Keratinocyte (primary cell): ENCODE measurements at regions not wholly inside any gene's neighbourhood (a gene's known extent, or its start where the extent isn't known, plus 50 kb on each side); places are given as distances from the start of the nearest gene placed in this dataset.

Experiments
- DNase-seq: peaks from one replicate; pipeline ENCODE4 v3.0.0-alpha.2; 2011; ENCODE audit warnings: low read depth, missing footprints, low spot score
- FAIRE-seq: peaks from 2 replicates; lab custom pipeline; 2011; peaks lifted over from hg19 to GRCh38; lab: Jason Lieb, UNC
- H2AFZ ChIP-seq: 2 replicates; pipeline ENCODE4 v1.6.0; 2012; ENCODE audit warnings: low read length, control low read depth, inconsistent platforms; ENCODE audit not compliant: control insufficient read depth
- H3K27ac ChIP-seq: 2 replicates; pipeline ENCODE4 v1.5.1; 2011; ENCODE audit warnings: low read length; ENCODE audit not compliant: control insufficient read depth, insufficient read depth
- H3K27me3 ChIP-seq: 3 replicates; pipeline ENCODE4 v1.6.0; 2011; ENCODE audit warnings: low read length; ENCODE audit not compliant: control insufficient read depth, insufficient read depth; ENCODE audit errors: extremely low read depth
- H3K36me3 ChIP-seq, 2 experiments: 2 replicates in 1 of 2; 3 replicates in 1 of 2; pipeline ENCODE4 v1.5.1; 2011; ENCODE audit warnings: low read length in 2 of 2, mild to moderate bottlenecking in 1 of 2; ENCODE audit not compliant: control insufficient read depth in 2 of 2, insufficient read depth in 2 of 2; ENCODE audit errors: extremely low read depth in 1 of 2
- H3K4me1 ChIP-seq: 3 replicates; pipeline ENCODE4 v1.5.1; 2011; ENCODE audit warnings: low read length; ENCODE audit not compliant: control insufficient read depth, insufficient read depth; ENCODE audit errors: extremely low read depth
- H3K4me2 ChIP-seq: 3 replicates; pipeline ENCODE4 v1.6.0; 2011; ENCODE audit warnings: low read depth, low read length; ENCODE audit not compliant: control insufficient read depth, insufficient read depth; ENCODE audit errors: extremely low read depth
- H3K4me3 ChIP-seq, 3 experiments: fragments of 200-600 bp in 1 of 3; sonication (generic) in 1 of 3; 2 replicates in 2 of 3; 3 replicates in 1 of 3; pipeline ENCODE4 v1.5.1; 2011 to 2016; ENCODE audit warnings: low read length in 3 of 3, mild to moderate bottlenecking in 3 of 3, control low read depth in 2 of 3, inconsistent platforms in 1 of 3, low read depth in 1 of 3, mixed read lengths in 1 of 3, mixed run types in 1 of 3, moderate library complexity in 1 of 3; ENCODE audit not compliant: control insufficient read depth in 2 of 3, insufficient read depth in 2 of 3; ENCODE audit errors: extremely low read depth in 1 of 3
- H3K79me2 ChIP-seq: 2 replicates; pipeline ENCODE4 v1.6.0; 2012; ENCODE audit warnings: low read length; ENCODE audit not compliant: control insufficient read depth, insufficient read depth
- H3K9ac ChIP-seq: 3 replicates; pipeline ENCODE4 v1.6.0; 2011; ENCODE audit warnings: low read length; ENCODE audit not compliant: control insufficient read depth, insufficient read depth; ENCODE audit errors: extremely low read depth
- H3K9me1 ChIP-seq: 3 replicates; pipeline ENCODE4 v1.6.0; 2011; ENCODE audit warnings: low read length; ENCODE audit not compliant: control insufficient read depth, insufficient read depth; ENCODE audit errors: extremely low read depth
- H3K9me3 ChIP-seq: 2 replicates; pipeline ENCODE4 v1.5.1; 2012; ENCODE audit warnings: low read depth, low read length; ENCODE audit not compliant: control insufficient read depth
- H4K20me1 ChIP-seq: 3 replicates; pipeline ENCODE4 v1.6.0; 2011; ENCODE audit warnings: low read length; ENCODE audit not compliant: control insufficient read depth, insufficient read depth; ENCODE audit errors: extremely low read depth
- CTCF ChIP-seq, 3 experiments: IDR thresholded peaks in 1 of 3; conservative IDR thresholded peaks in 1 of 3; optimal IDR thresholded peaks in 1 of 3; 2 replicates in 2 of 3; 3 replicates in 1 of 3; pipeline versions ENCODE3 to v1.5.1; 2011; ENCODE audit warnings: low read length in 3 of 3, mild to moderate bottlenecking in 3 of 3, moderate library complexity in 2 of 3, control low read depth in 1 of 3, inconsistent platforms in 1 of 3; ENCODE audit not compliant: insufficient read depth in 2 of 3; ENCODE audit errors: extremely low read depth in 1 of 3
- EZH2 ChIP-seq: IDR thresholded peaks from one replicate; pipeline ENCODE4 v1.6.1; 2012; ENCODE audit warnings: inconsistent platforms, mild to moderate bottlenecking, low read length, moderate library complexity
- dilution Hi-C: fragments of 300-500 bp; cut with MboI; formaldehyde crosslinking; loops from one replicate; pipeline ENCODE4 v1.7.0; 2020; ENCODE audit warnings: low sequenced_read_pairs; ENCODE audit not compliant: extremely low pct_ligation_motif_present

- no peaks in the 10 kb centered on the region for H3K9me3 ChIP-seq
- no peak for TF ChIP-seq CTCF (optimal IDR thresholded peaks at IDR 0.05 in 1 of 3, IDR thresholded peaks at IDR 0.05 in 1 of 3, conservative IDR thresholded peaks at IDR 0.05 in 1 of 3; ENCODE audit: extremely low read depth in 1 of 3, insufficient read depth in 2 of 3, low read length in 3 of 3)
- TF ChIP-seq EZH2 = no peak
- H3K27ac ChIP-seq = no peak overlapping the region
- H3K79me2 ChIP-seq = no peaks in the 10 kb centered on the region
- H3K9me1 ChIP-seq = no peaks in the 10 kb centered on the region
- H3K4me1 ChIP-seq = no peaks in the 10 kb centered on the region
- no peaks in the 10 kb centered on the region for H3K36me3 ChIP-seq
- FAIRE-seq (no peak), DNase-seq (no peak)
- no peaks in the 10 kb centered on the region for H3K27me3 ChIP-seq
- dilution Hi-C loops = no loop called here
- no peak overlapping the region for H3K4me3 ChIP-seq
- H2AFZ ChIP-seq = no peak overlapping the region
- H3K4me2 ChIP-seq = no peak overlapping the region
- no peak overlapping the region for H3K9ac ChIP-seq
- no peaks in the 10 kb centered on the region for H4K20me1 ChIP-seq
Observed at GRCh38 chr6:23266536-23266935, 697.2 kb downstream of the HDGFL1 start.

GRCh38 chr6:23267651-23268050 is 698.3 kb downstream of the HDGFL1 start:
- Histone ChIP-seq H3K9me1 (no peaks in the 10 kb centered on the region), H3K4me1 (no peaks in the 10 kb centered on the region), H3K27ac (no peak overlapping the region), H3K27me3 (no peaks in the 10 kb centered on the region), H3K79me2 (no peaks in the 10 kb centered on the region), H2AFZ (no peak overlapping the region), H3K4me3 (no peak overlapping the region), H3K9me3 (no peaks in the 10 kb centered on the region), H3K9ac (no peak overlapping the region), H3K4me2 (no peak overlapping the region), H4K20me1 (no peaks in the 10 kb centered on the region), H3K36me3 (no peaks in the 10 kb centered on the region)
- FAIRE-seq (no peak), DNase-seq (no peak)
- dilution Hi-C loops = no loop called here
- TF ChIP-seq CTCF (optimal IDR thresholded peaks at IDR 0.05 in 1 of 3, IDR thresholded peaks at IDR 0.05 in 1 of 3, conservative IDR thresholded peaks at IDR 0.05 in 1 of 3; ENCODE audit: extremely low read depth in 1 of 3, insufficient read depth in 2 of 3, low read length in 3 of 3) = no peak
